K562 (cell line): ENCODE measurements at regions not wholly inside any gene's neighbourhood (a gene's known extent, or its start where the extent isn't known, plus 50 kb on each side); places are given as distances from the start of the nearest gene placed in this dataset.

Experiments used
- ATAC-seq: fragments of 200-7000 bp; cut with Tn5 transposase; 3 replicates; pipeline ENCODE4 v1.9.1; 2020; ENCODE audit warnings: moderate library complexity
- BruUV-seq: library from RNA; stranded (reverse); fragments of 400-500 nt; replicated peaks from 2 replicates; lab custom pipeline; 2021; lab: Mats Ljungman, UMichigan
- CTCF ChIA-PET: fragments of 300-600 bp; formaldehyde crosslinking; extraction: SDS; loops from one replicate; lab custom pipeline; 2021; ENCODE audit warnings: low intra/inter-chr PET ratio; lab: Yijun Ruan, JAX
- POLR2A ChIA-PET: fragments of 300-600, 350-650 bp; sonication (Branson Sonifier 250); formaldehyde crosslinking; extraction: SDS; loops from one replicate; lab custom pipeline; 2021; ENCODE audit warnings: antibody characterized with exemption, inconsistent platforms; lab: Yijun Ruan, JAX
- DNase-seq, 4 experiments: peaks; one replicate each; pipeline versions ENCODE4 v3.0.0 to v3.0.0-alpha.2; 2011 to 2018; ENCODE audit warnings: low spot score in 3 of 4, mixed read lengths in 3 of 4; ENCODE audit errors: extremely low read depth in 1 of 4
- FAIRE-seq: peaks from 2 replicates; lab custom pipeline; 2011; peaks lifted over from hg19 to GRCh38; lab: Jason Lieb, UNC
- H2AFZ ChIP-seq: 2 replicates; pipeline ENCODE4 v1.6.0; 2011; ENCODE audit warnings: low read depth, low read length, control low read depth, inconsistent platforms
- H3K27ac ChIP-seq: fragments of 200-600 bp; 3 replicates; pipeline ENCODE4 v1.8.0; 2011; ENCODE audit warnings: low read depth, mild to moderate bottlenecking, control low read depth, inconsistent platforms, low read length, moderate library complexity, mixed read lengths; ENCODE audit errors: extremely low read depth
- H3K27me3 ChIP-seq, 2 experiments: fragments of 300-600 bp in 1 of 2; 2 replicates in 1 of 2; 3 replicates in 1 of 2; pipeline versions ENCODE4 v1.6.0 to v1.8.0; 2011; ENCODE audit warnings: inconsistent platforms in 2 of 2, low read length in 2 of 2, mild to moderate bottlenecking in 1 of 2, mixed read lengths in 1 of 2, moderate library complexity in 1 of 2; ENCODE audit not compliant: control insufficient read depth in 2 of 2, insufficient read depth in 2 of 2
- H3K36me3 ChIP-seq: fragments of 300-600 bp; 3 replicates; pipeline ENCODE4 v1.8.0; 2011; ENCODE audit warnings: mild to moderate bottlenecking, low read length, inconsistent platforms; ENCODE audit not compliant: control insufficient read depth, insufficient read depth
- H3K4me1 ChIP-seq, 2 experiments: fragments of 200-600 bp in 1 of 2; replicated peaks in 1 of 2; 2 replicates in 1 of 2; 3 replicates in 1 of 2; pipeline versions ENCODE4 v1.5.1 to v1.8.0; 2011; ENCODE audit warnings: inconsistent platforms in 2 of 2, low read length in 2 of 2, mild to moderate bottlenecking in 1 of 2, mixed read lengths in 1 of 2, moderate library complexity in 1 of 2; ENCODE audit not compliant: control insufficient read depth in 2 of 2, insufficient read depth in 2 of 2
- H3K4me2 ChIP-seq: 2 replicates; pipeline ENCODE4 v1.6.1; 2011; ENCODE audit warnings: low read length, control low read depth, inconsistent platforms, mixed read lengths; ENCODE audit not compliant: insufficient read depth
- H3K4me3 ChIP-seq: fragments of 200-600 bp; sonication (generic), shearing (Covaris generic); 2 replicates; pipeline ENCODE4 v1.5.1; 2016; ENCODE audit warnings: control low read depth, inconsistent platforms
- H3K79me2 ChIP-seq: fragments of 200-600 bp; 3 replicates; pipeline ENCODE4 v1.8.0; 2011; ENCODE audit warnings: low read length, inconsistent platforms; ENCODE audit not compliant: control insufficient read depth, insufficient read depth
- H3K9ac ChIP-seq, 2 experiments: 2 replicates each; pipeline versions ENCODE4 v1.6.0 to v1.6.1; 2011; ENCODE audit warnings: low read depth in 2 of 2, low read length in 2 of 2, control low read depth in 1 of 2, inconsistent platforms in 1 of 2, mild to moderate bottlenecking in 1 of 2, mixed read lengths in 1 of 2; ENCODE audit not compliant: insufficient read depth in 1 of 2
- H3K9me1 ChIP-seq: one replicate; pipeline ENCODE4 v1.6.0; 2011; ENCODE audit warnings: inconsistent platforms, mild to moderate bottlenecking, low read length, moderate library complexity; ENCODE audit not compliant: control insufficient read depth, insufficient read depth
- H3K9me3 ChIP-seq: replicated peaks from 2 replicates; pipeline ENCODE4 v1.5.1; 2011; ENCODE audit warnings: low read depth, low read length, inconsistent platforms; ENCODE audit not compliant: control insufficient read depth, insufficient read depth
- H4K20me1 ChIP-seq: replicated peaks from 2 replicates; pipeline ENCODE4 v1.6.1; 2011; ENCODE audit warnings: low read length, inconsistent platforms, mixed read lengths; ENCODE audit not compliant: control insufficient read depth, insufficient read depth
- CBX2 ChIP-seq: fragments of 200-600 bp; sonication (generic); IDR thresholded peaks from one replicate; pipeline ENCODE4 v1.6.1; 2012; ENCODE audit warnings: mild to moderate bottlenecking, low read length, inconsistent platforms; ENCODE audit not compliant: insufficient read depth, poor library complexity, severe bottlenecking
- ELF4 ChIP-seq: fragments of 450-650 bp; formaldehyde crosslinking; IDR thresholded peaks from 2 replicates; pipeline ENCODE4 v1.4.0; 2022; ENCODE audit warnings: missing genetic modification characterization
- GABPA ChIP-seq: fragments of 200-800 bp; sonication (Bioruptor generic); conservative IDR thresholded peaks from 2 replicates; pipeline ENCODE4 v1.6.1; 2016; ENCODE audit warnings: low read depth, missing genetic modification characterization, missing compliant biosample characterization
- IRF1 ChIP-seq: sonication (generic); formaldehyde crosslinking; IDR thresholded peaks from 2 replicates; pipeline ENCODE4 v1.8.0; 2022; ENCODE audit warnings: missing genetic modification reagents, mild to moderate bottlenecking, borderline replicate concordance
- NR2C1 ChIP-seq, 2 experiments: fragments of 450-650 bp; IDR thresholded peaks; 2 replicates each; pipeline ENCODE4 v1.6.1; 2017; ENCODE audit warnings: mild to moderate bottlenecking in 2 of 2, antibody characterized with exemption in 1 of 2, inconsistent platforms in 1 of 2, missing compliant biosample characterization in 1 of 2, missing genetic modification characterization in 1 of 2
- NUFIP1 ChIP-seq: fragments of 450-650 bp; IDR thresholded peaks from 2 replicates; pipeline ENCODE4 v1.6.1; 2018; ENCODE audit not compliant: partially characterized antibody
- RBM25 ChIP-seq: fragments of 200-400 bp; formaldehyde crosslinking; IDR thresholded peaks from 2 replicates; pipeline ENCODE4 v1.6.1; 2018; ENCODE audit warnings: low read length, low read depth, moderate library complexity; ENCODE audit not compliant: severe bottlenecking
- SMARCB1 ChIP-seq: IDR thresholded peaks from 2 replicates; pipeline ENCODE4 v1.6.1; 2011; ENCODE audit warnings: improper control_type of control experiment, low read depth; ENCODE audit not compliant: insufficient read length
- SPI1 ChIP-seq: IDR thresholded peaks from 2 replicates; pipeline ENCODE4 v1.6.1; 2011; ENCODE audit warnings: low read depth, low read length, control low read depth, borderline replicate concordance
- THRA ChIP-seq: fragments of 450-650 bp; IDR thresholded peaks from 2 replicates; pipeline ENCODE4 v1.6.1; 2017; ENCODE audit warnings: mild to moderate bottlenecking, moderate library complexity
- ZNF146 ChIP-seq: IDR thresholded peaks from one replicate; pipeline ENCODE4 v1.6.1; 2018; ENCODE audit warnings: missing compliant biosample characterization; ENCODE audit not compliant: unreplicated experiment
- ZNF197 ChIP-seq: fragments of 200-800 bp; sonication (Bioruptor generic); IDR thresholded peaks from 2 replicates; pipeline ENCODE4 v1.6.1; 2016; ENCODE audit warnings: low read depth, missing genetic modification characterization, missing compliant biosample characterization
- ZNF224 ChIP-seq: sonication (generic); formaldehyde crosslinking; IDR thresholded peaks from 2 replicates; pipeline ENCODE4 v1.8.0; 2022; ENCODE audit warnings: mild to moderate bottlenecking, missing genetic modification reagents
- ZNF263 ChIP-seq: sonication (generic); formaldehyde crosslinking; IDR thresholded peaks from 2 replicates; pipeline ENCODE4 v1.8.0; 2022; ENCODE audit warnings: mild to moderate bottlenecking, missing genetic modification reagents, borderline replicate concordance
- ZNF766 ChIP-seq: fragments of 200-800 bp; sonication (Bioruptor generic); conservative IDR thresholded peaks from 2 replicates; pipeline ENCODE4 v1.6.1; 2016; ENCODE audit warnings: missing genetic modification characterization, missing compliant biosample characterization
- WGBS: fragments of 100-300 bp; shearing (Covaris generic); methylation state at CpG from one replicate; pipeline ENCODE4 v1.1.6; 2016; ENCODE audit warnings: low coverage, mixed read lengths; ENCODE audit not compliant: insufficient coverage; ENCODE audit errors: missing lambda C conversion rate; 5-methylcytosine and 5-hydroxymethylcytosine counted together
- in situ Hi-C: fragments of 300-500 bp; cut with MboI; formaldehyde crosslinking; loops from 4 replicates; pipeline ENCODE4 v1.15.0; 2018; ENCODE audit warnings: inconsistent platforms, mixed read lengths
- intact Hi-C: fragments of 100-400 bp; cut with micrococcal nuclease; formaldehyde crosslinking; loops from 2 replicates; pipeline ENCODE4 v1.14.2; 2022
- TF ChIP-seq, protein P1 (sequence below): sonication (generic); formaldehyde crosslinking; IDR thresholded peaks from 2 replicates; pipeline ENCODE4 v1.8.1; 2023; ENCODE audit warnings: mild to moderate bottlenecking, missing genetic modification reagents
- TF ChIP-seq, protein P2 (sequence below): sonication (generic); formaldehyde crosslinking; IDR thresholded peaks from 2 replicates; pipeline ENCODE4 v1.8.0; 2022; ENCODE audit warnings: mild to moderate bottlenecking, missing genetic modification reagents
- TF ChIP-seq, protein P3 (sequence below): fragments of 450-650 bp; formaldehyde crosslinking; conservative IDR thresholded peaks from 2 replicates; pipeline ENCODE4 v1.4.0; 2022; ENCODE audit warnings: mild to moderate bottlenecking, missing genetic modification characterization

- H3K27ac ChIP-seq = no peak overlapping the region
- intact Hi-C loops (no loop called here), in situ Hi-C loops (no loop called here)
- DNase-seq = no peak
- no peak for FAIRE-seq
- H3K4me3 ChIP-seq = no peak overlapping the region
- no peaks in the 10 kb centered on the region for H3K4me1 ChIP-seq
- H3K27me3 ChIP-seq = no peaks in the 10 kb centered on the region
- H3K9me1 ChIP-seq = no peaks in the 10 kb centered on the region
- WGBS = 0% methylated on average over 2 of the region's 2 CpGs
- POLR2A ChIA-PET = no interaction called here
- no TSS peak for BruUV-seq
- H3K79me2 ChIP-seq = no peaks in the 10 kb centered on the region
- H2AFZ ChIP-seq = no peak overlapping the region
- no peaks in the 10 kb centered on the region for H3K9me3 ChIP-seq
- H3K36me3 ChIP-seq = no peaks in the 10 kb centered on the region
- CTCF ChIA-PET = no interaction called here
- no peak overlapping the region for H3K4me2 ChIP-seq
- H4K20me1 ChIP-seq = no peaks in the 10 kb centered on the region
- ATAC-seq = no peak
- no peak overlapping the region for H3K9ac ChIP-seq
- TF ChIP-seq SMARCB1 = no peak
- TF ChIP-seq ZNF263 = no peak
- TF ChIP-seq, protein P1, sequence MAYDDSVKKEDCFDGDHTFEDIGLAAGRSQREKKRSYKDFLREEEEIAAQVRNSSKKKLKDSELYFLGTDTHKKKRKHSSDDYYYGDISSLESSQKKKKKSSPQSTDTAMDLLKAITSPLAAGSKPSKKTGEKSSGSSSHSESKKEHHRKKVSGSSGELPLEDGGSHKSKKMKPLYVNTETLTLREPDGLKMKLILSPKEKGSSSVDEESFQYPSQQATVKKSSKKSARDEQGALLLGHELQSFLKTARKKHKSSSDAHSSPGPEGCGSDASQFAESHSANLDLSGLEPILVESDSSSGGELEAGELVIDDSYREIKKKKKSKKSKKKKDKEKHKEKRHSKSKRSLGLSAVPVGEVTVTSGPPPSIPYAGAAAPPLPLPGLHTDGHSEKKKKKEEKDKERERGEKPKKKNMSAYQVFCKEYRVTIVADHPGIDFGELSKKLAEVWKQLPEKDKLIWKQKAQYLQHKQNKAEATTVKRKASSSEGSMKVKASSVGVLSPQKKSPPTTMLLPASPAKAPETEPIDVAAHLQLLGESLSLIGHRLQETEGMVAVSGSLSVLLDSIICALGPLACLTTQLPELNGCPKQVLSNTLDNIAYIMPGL = no peak
- TF ChIP-seq SPI1 = no peak
- no peak for TF ChIP-seq ZNF766 (CRISPR knock-in tag)
- TF ChIP-seq, protein P2, sequence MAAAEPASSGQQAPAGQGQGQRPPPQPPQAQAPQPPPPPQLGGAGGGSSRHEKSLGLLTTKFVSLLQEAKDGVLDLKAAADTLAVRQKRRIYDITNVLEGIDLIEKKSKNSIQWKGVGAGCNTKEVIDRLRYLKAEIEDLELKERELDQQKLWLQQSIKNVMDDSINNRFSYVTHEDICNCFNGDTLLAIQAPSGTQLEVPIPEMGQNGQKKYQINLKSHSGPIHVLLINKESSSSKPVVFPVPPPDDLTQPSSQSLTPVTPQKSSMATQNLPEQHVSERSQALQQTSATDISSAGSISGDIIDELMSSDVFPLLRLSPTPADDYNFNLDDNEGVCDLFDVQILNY (CRISPR knock-in tag) = no peak
- TF ChIP-seq THRA = no peak
- TF ChIP-seq ZNF224 = no peak
- TF ChIP-seq GABPA (tag) = no peak
- no peak for TF ChIP-seq ZNF197
- no peak for TF ChIP-seq CBX2
- no peak for TF ChIP-seq IRF1 (CRISPR knock-in tag)
- no peak for TF ChIP-seq ELF4 (CRISPR knock-in tag)
- TF ChIP-seq NUFIP1 = no peak
- no peak for TF ChIP-seq NR2C1 (IDR thresholded peaks at IDR 0.05)
- no peak for TF ChIP-seq NR2C1 (tag; IDR thresholded peaks at IDR 0.05)
- TF ChIP-seq RBM25 = no peak
- TF ChIP-seq ZNF146 (CRISPR knock-in tag) = no peak
- TF ChIP-seq, protein P3, sequence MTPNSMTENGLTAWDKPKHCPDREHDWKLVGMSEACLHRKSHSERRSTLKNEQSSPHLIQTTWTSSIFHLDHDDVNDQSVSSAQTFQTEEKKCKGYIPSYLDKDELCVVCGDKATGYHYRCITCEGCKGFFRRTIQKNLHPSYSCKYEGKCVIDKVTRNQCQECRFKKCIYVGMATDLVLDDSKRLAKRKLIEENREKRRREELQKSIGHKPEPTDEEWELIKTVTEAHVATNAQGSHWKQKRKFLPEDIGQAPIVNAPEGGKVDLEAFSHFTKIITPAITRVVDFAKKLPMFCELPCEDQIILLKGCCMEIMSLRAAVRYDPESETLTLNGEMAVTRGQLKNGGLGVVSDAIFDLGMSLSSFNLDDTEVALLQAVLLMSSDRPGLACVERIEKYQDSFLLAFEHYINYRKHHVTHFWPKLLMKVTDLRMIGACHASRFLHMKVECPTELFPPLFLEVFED = no peak
These were observed 96.5 kb downstream of the HTR1B start for GRCh38 chr6:77366798-77367197.
